DOHH2 (cell line): ENCODE measurements at regions not wholly inside any gene's neighbourhood (a gene's known extent, or its start where the extent isn't known, plus 50 kb on each side); places are given as distances from the start of the nearest gene placed in this dataset.

Source experiments
- H3F3A ChIP-seq: fragments of 200-600 bp; sonication (generic), shearing (Covaris generic); 2 replicates; pipeline ENCODE4 v1.6.0; 2016; ENCODE audit warnings: antibody characterized with exemption, mild to moderate bottlenecking; ENCODE audit not compliant: control insufficient read depth, insufficient read depth
- H3K27ac ChIP-seq: fragments of 200-600 bp; sonication (generic); 2 replicates; pipeline ENCODE4 v1.5.1; 2014; ENCODE audit warnings: low read depth, mild to moderate bottlenecking, low read length, moderate library complexity
- H3K27me3 ChIP-seq: fragments of 200-600 bp; sonication (generic); 2 replicates; pipeline ENCODE4 v1.6.1; 2014; ENCODE audit warnings: mild to moderate bottlenecking, low read length, mixed read lengths; ENCODE audit not compliant: control insufficient read depth
- H3K36me3 ChIP-seq: fragments of 200-600 bp; sonication (generic); 2 replicates; pipeline ENCODE4 v1.6.1; 2014; ENCODE audit warnings: mild to moderate bottlenecking, low read length, moderate library complexity, mixed read lengths; ENCODE audit not compliant: control insufficient read depth
- H3K4me1 ChIP-seq: fragments of 200-600 bp; sonication (generic); 2 replicates; pipeline ENCODE4 v1.6.1; 2014; ENCODE audit warnings: mild to moderate bottlenecking, low read length, mixed read lengths; ENCODE audit not compliant: control insufficient read depth
- H3K4me2 ChIP-seq: fragments of 200-600 bp; sonication (generic); 2 replicates; pipeline ENCODE4 v1.6.0; 2014; ENCODE audit warnings: mild to moderate bottlenecking, low read length, moderate library complexity
- H3K4me3 ChIP-seq: fragments of 200-600 bp; sonication (generic); 2 replicates; pipeline ENCODE4 v1.5.1; 2014; ENCODE audit warnings: mild to moderate bottlenecking, low read length, mixed read lengths
- H3K79me2 ChIP-seq: fragments of 200-600 bp; sonication (generic); 2 replicates; pipeline ENCODE4 v1.6.1; 2014; ENCODE audit warnings: mild to moderate bottlenecking, low read length, mixed read lengths; ENCODE audit not compliant: control insufficient read depth
- H3K9me2 ChIP-seq: fragments of 200-600 bp; sonication (generic); replicated peaks from 2 replicates; pipeline ENCODE4 v1.6.1; 2014; ENCODE audit warnings: mild to moderate bottlenecking, low read length, mixed read lengths; ENCODE audit not compliant: control insufficient read depth
- H3K9me3 ChIP-seq: fragments of 200-600 bp; sonication (generic); 2 replicates; pipeline ENCODE4 v1.6.1; 2014; ENCODE audit warnings: antibody characterized with exemption, low read length, mixed read lengths; ENCODE audit not compliant: control insufficient read depth, insufficient read depth
- H4K20me1 ChIP-seq: fragments of 200-600 bp; sonication (generic); 2 replicates; pipeline ENCODE4 v1.6.0; 2014; ENCODE audit warnings: low read depth, mild to moderate bottlenecking, antibody characterized with exemption, low read length, moderate library complexity; ENCODE audit not compliant: control insufficient read depth, insufficient read depth
- CTCF ChIP-seq: fragments of 200-600 bp; sonication (generic); IDR thresholded peaks from one replicate; pipeline ENCODE4 v1.5.1; 2014; ENCODE audit warnings: antibody characterized with exemption, mild to moderate bottlenecking, low read depth, low read length; ENCODE audit not compliant: poor library complexity, severe bottlenecking
- EZH2phosphoT487 ChIP-seq: fragments of 200-600 bp; sonication (generic); IDR thresholded peaks from 2 replicates; pipeline ENCODE4 v1.6.1; 2017; ENCODE audit warnings: borderline replicate concordance, mild to moderate bottlenecking, antibody characterized with exemption, low read length, moderate library complexity, mixed read lengths

- H3K27ac ChIP-seq, result no peak overlapping the region
- no peaks in the 10 kb centered on the region for H3K36me3 ChIP-seq
- H3K9me3 ChIP-seq, result no peaks in the 10 kb centered on the region
- H3F3A ChIP-seq, result no peaks in the 10 kb centered on the region
- no peaks in the 10 kb centered on the region for H3K27me3 ChIP-seq
- no peaks in the 10 kb centered on the region for H3K9me2 ChIP-seq
- TF ChIP-seq CTCF, result no peak
- no peak for TF ChIP-seq EZH2phosphoT487
- no peaks in the 10 kb centered on the region for H4K20me1 ChIP-seq
- H3K4me2 ChIP-seq, result no peak overlapping the region
- no peak overlapping the region for H3K4me3 ChIP-seq
- no peaks in the 10 kb centered on the region for H3K79me2 ChIP-seq
- H3K4me1 ChIP-seq, result no peaks in the 10 kb centered on the region
Observed at GRCh38 chr4:29560452-29560851, 1159.7 kb upstream of the PCDH7 start.

DNA sequence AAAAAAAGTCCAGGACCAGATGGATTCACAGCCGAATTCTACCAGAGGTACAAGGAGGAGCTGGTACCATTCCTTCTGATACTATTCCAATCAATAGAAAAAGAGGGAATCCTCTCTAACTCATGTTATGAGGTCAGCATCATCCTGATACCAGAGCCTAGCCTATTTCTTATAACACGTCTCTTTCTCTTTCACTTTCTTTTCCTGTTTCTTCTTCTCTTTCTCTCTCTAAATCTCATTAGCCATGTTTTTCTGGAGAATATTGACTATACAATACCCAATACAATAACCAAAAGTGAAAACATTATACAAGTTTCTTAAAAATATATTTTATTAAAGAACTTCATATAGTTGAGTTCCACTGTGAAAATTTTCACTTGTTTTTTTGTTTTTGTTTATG is 1154.9 kb upstream of the PCDH7 start:
- no peaks in the 10 kb centered on the region for H3K36me3 ChIP-seq
- no peaks in the 10 kb centered on the region for H4K20me1 ChIP-seq
- no peaks in the 10 kb centered on the region for H3K4me1 ChIP-seq
- TF ChIP-seq EZH2phosphoT487 (no peak), CTCF (no peak)
- H3K9me3 ChIP-seq, result no peaks in the 10 kb centered on the region
- no peaks in the 10 kb centered on the region for H3K27me3 ChIP-seq
- no peak overlapping the region for H3K4me3 ChIP-seq
- H3K9me2 ChIP-seq, result no peaks in the 10 kb centered on the region
- H3K4me2 ChIP-seq, result no peak overlapping the region
- no peak overlapping the region for H3K27ac ChIP-seq
- H3F3A ChIP-seq, result no peaks in the 10 kb centered on the region
- H3K79me2 ChIP-seq, result no peaks in the 10 kb centered on the region

GRCh38 chr4:29566371-29566770 is 1153.8 kb upstream of the PCDH7 start:
- H3F3A ChIP-seq, result no peaks in the 10 kb centered on the region
- no peaks in the 10 kb centered on the region for H4K20me1 ChIP-seq
- no peaks in the 10 kb centered on the region for H3K27me3 ChIP-seq
- no peaks in the 10 kb centered on the region for H3K9me2 ChIP-seq
- TF ChIP-seq EZH2phosphoT487, result no peak
- no peak for TF ChIP-seq CTCF
- no peaks in the 10 kb centered on the region for H3K36me3 ChIP-seq
- no peak overlapping the region for H3K4me2 ChIP-seq
- H3K4me1 ChIP-seq, result no peaks in the 10 kb centered on the region
- H3K9me3 ChIP-seq, result no peaks in the 10 kb centered on the region
- H3K27ac ChIP-seq, result no peak overlapping the region
- no peak overlapping the region for H3K4me3 ChIP-seq
- H3K79me2 ChIP-seq, result no peaks in the 10 kb centered on the region

- no peak overlapping the region for H3K27ac ChIP-seq
- H4K20me1 ChIP-seq, result no peaks in the 10 kb centered on the region
- no peak overlapping the region for H3K4me2 ChIP-seq
- TF ChIP-seq EZH2phosphoT487, result no peak
- no peak for TF ChIP-seq CTCF
- no peaks in the 10 kb centered on the region for H3K9me3 ChIP-seq
- H3K27me3 ChIP-seq, result no peaks in the 10 kb centered on the region
- no peak overlapping the region for H3K4me3 ChIP-seq
- H3K9me2 ChIP-seq, result no peaks in the 10 kb centered on the region
- no peaks in the 10 kb centered on the region for H3K36me3 ChIP-seq
- no peaks in the 10 kb centered on the region for H3K4me1 ChIP-seq
- no peaks in the 10 kb centered on the region for H3K79me2 ChIP-seq
- H3F3A ChIP-seq, result no peaks in the 10 kb centered on the region
Observed at GRCh38 chr4:29571322-29571721, 1148.8 kb upstream of the PCDH7 start.
